ENCODE measurements at regions not wholly inside any gene's neighbourhood (a gene's known extent, or its start where the extent isn't known, plus 50 kb on each side); places are given as distances from the start of the nearest gene placed in this dataset.

- H3K27me3 ChIP-seq (ENCODE audit: insufficient read depth, poor library complexity, severe bottlenecking) = no peaks in the 10 kb centered on the region
- no peak for DNase-seq (ENCODE audit: low read depth in 1 of 2, low spot score in 1 of 2)
- no peak overlapping the region for H3K4me3 ChIP-seq (replicated peaks; ENCODE audit: insufficient read depth, low read length)
- TF ChIP-seq GABPA (IDR thresholded peaks at IDR 0.05; ENCODE audit: low read depth) (no peak), POLR2AphosphoS5 (IDR thresholded peaks at IDR 0.05; ENCODE audit: low read depth) (no peak), REST (IDR thresholded peaks at IDR 0.05; ENCODE audit: insufficient replicate concordance, low read depth) (no peak), SPI1 (IDR thresholded peaks at IDR 0.05; ENCODE audit: borderline replicate concordance, low read depth) (no peak)
- TF ChIP-seq, protein P1, sequence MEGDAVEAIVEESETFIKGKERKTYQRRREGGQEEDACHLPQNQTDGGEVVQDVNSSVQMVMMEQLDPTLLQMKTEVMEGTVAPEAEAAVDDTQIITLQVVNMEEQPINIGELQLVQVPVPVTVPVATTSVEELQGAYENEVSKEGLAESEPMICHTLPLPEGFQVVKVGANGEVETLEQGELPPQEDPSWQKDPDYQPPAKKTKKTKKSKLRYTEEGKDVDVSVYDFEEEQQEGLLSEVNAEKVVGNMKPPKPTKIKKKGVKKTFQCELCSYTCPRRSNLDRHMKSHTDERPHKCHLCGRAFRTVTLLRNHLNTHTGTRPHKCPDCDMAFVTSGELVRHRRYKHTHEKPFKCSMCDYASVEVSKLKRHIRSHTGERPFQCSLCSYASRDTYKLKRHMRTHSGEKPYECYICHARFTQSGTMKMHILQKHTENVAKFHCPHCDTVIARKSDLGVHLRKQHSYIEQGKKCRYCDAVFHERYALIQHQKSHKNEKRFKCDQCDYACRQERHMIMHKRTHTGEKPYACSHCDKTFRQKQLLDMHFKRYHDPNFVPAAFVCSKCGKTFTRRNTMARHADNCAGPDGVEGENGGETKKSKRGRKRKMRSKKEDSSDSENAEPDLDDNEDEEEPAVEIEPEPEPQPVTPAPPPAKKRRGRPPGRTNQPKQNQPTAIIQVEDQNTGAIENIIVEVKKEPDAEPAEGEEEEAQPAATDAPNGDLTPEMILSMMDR (IDR thresholded peaks at IDR 0.05; ENCODE audit: insufficient read depth, low read length) = no peak
- H3K27ac ChIP-seq (replicated peaks) = no peak overlapping the region
Observed at GRCh38 chr11:80617156-80617555, 1176.3 kb upstream of the TENM4 start.

- no peak overlapping the region for H3K4me3 ChIP-seq (replicated peaks; ENCODE audit: insufficient read depth, low read length)
- H3K27me3 ChIP-seq (ENCODE audit: insufficient read depth, poor library complexity, severe bottlenecking) = no peaks in the 10 kb centered on the region
- TF ChIP-seq SPI1 (IDR thresholded peaks at IDR 0.05; ENCODE audit: borderline replicate concordance, low read depth) = no peak
- no peak for TF ChIP-seq REST (IDR thresholded peaks at IDR 0.05; ENCODE audit: insufficient replicate concordance, low read depth)
- TF ChIP-seq, protein P1 (IDR thresholded peaks at IDR 0.05; ENCODE audit: insufficient read depth, low read length) = no peak
- TF ChIP-seq GABPA (IDR thresholded peaks at IDR 0.05; ENCODE audit: low read depth) = no peak
- no peak for TF ChIP-seq POLR2AphosphoS5 (IDR thresholded peaks at IDR 0.05; ENCODE audit: low read depth)
- no peak overlapping the region for H3K27ac ChIP-seq (replicated peaks)
- no peak for DNase-seq (ENCODE audit: low read depth in 1 of 2, low spot score in 1 of 2)
Observed at GRCh38 chr11:80616070-80616800, 1175.4 kb upstream of the TENM4 start.

DNA sequence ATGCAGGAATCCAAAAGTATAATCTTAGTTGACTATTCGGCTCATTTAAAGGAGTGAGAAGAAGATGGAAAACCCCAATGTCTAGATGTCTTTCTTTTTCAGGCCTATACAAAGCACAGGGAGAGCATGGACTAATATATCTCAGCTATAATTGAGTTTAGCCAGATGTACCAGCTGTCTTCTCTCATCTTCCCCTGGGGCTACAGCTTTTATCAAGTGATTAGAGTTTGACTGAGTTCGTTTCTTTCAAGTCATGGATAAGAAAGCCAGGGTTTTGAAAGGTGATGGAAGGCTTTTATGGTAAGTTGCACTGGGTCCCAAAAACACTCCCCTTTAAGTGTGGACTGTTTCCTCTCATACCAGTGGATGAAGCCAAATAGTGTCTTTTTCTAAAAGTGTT lies 1172.8 kb upstream of the TENM4 start:
- no peak overlapping the region for H3K27ac ChIP-seq (replicated peaks)
- no peak overlapping the region for H3K4me3 ChIP-seq (replicated peaks; ENCODE audit: insufficient read depth, low read length)
- H3K27me3 ChIP-seq (ENCODE audit: insufficient read depth, poor library complexity, severe bottlenecking) = no peaks in the 10 kb centered on the region
- no peak for DNase-seq (ENCODE audit: low read depth in 1 of 2, low spot score in 1 of 2)
- TF ChIP-seq POLR2AphosphoS5 (IDR thresholded peaks at IDR 0.05; ENCODE audit: low read depth) (no peak), SPI1 (IDR thresholded peaks at IDR 0.05; ENCODE audit: borderline replicate concordance, low read depth) (no peak), GABPA (IDR thresholded peaks at IDR 0.05; ENCODE audit: low read depth) (no peak), REST (IDR thresholded peaks at IDR 0.05; ENCODE audit: insufficient replicate concordance, low read depth) (no peak)
- TF ChIP-seq, protein P1 (IDR thresholded peaks at IDR 0.05; ENCODE audit: insufficient read depth, low read length) = no peak

Measured in HL-60 (cell line).